SK-N-SH treated with all-trans-retinoic acid at 6 μM for 48 hours (cell line): ENCODE measurements at regions not wholly inside any gene's neighbourhood (a gene's known extent, or its start where the extent isn't known, plus 50 kb on each side); places are given as distances from the start of the nearest gene placed in this dataset.

Experiments
- ATAC-seq: fragments of 200-7000 bp; cut with Tn5 transposase; 3 replicates; pipeline ENCODE4 v1.9.1; 2020; ENCODE audit warnings: mild to moderate bottlenecking, moderate library complexity
- ARNTL ChIP-seq: fragments of 450-650 bp; formaldehyde crosslinking; IDR thresholded peaks from 2 replicates; pipeline ENCODE4 v1.5.0; 2020; ENCODE audit warnings: low read depth, mild to moderate bottlenecking, moderate library complexity, borderline replicate concordance
- BACH2 ChIP-seq: fragments of 250-450 bp; sonication (Bioruptor Pico); IDR thresholded peaks from 2 replicates; pipeline ENCODE4 v1.9.0; 2021; ENCODE audit warnings: mild to moderate bottlenecking, borderline replicate concordance
- CREB5 ChIP-seq: fragments of 250-450 bp; sonication (Bioruptor Pico); IDR thresholded peaks from 2 replicates; pipeline ENCODE4 v1.5.1; 2020; ENCODE audit warnings: low read depth, mild to moderate bottlenecking, moderate library complexity
- CSDC2 ChIP-seq: fragments of 250-450 bp; sonication (Bioruptor Pico); IDR thresholded peaks from 2 replicates; pipeline ENCODE4 v1.5.0; 2020; ENCODE audit warnings: mild to moderate bottlenecking, moderate library complexity
- CSRNP3 ChIP-seq: fragments of 250-450 bp; sonication (Bioruptor Pico); IDR thresholded peaks from 2 replicates; pipeline ENCODE4 v1.5.1; 2021; ENCODE audit warnings: mild to moderate bottlenecking, moderate library complexity
- GLIS3 ChIP-seq: fragments of 250-450 bp; sonication (Bioruptor Pico); IDR thresholded peaks from 2 replicates; pipeline ENCODE4 v1.5.0; 2020; ENCODE audit warnings: mild to moderate bottlenecking, moderate library complexity
- ISL1 ChIP-seq: fragments of 250-450 bp; sonication (Bioruptor Pico); IDR thresholded peaks from 2 replicates; pipeline ENCODE4 v2.1.2; 2022; ENCODE audit warnings: mild to moderate bottlenecking, moderate library complexity
- OSR1 ChIP-seq: fragments of 250-450 bp; sonication (Bioruptor Pico); IDR thresholded peaks from 2 replicates; pipeline ENCODE4 v1.8.0; 2022; ENCODE audit warnings: moderate library complexity, mild to moderate bottlenecking, inconsistent platforms
- PATZ1 ChIP-seq: fragments of 250-450 bp; sonication (Bioruptor Pico); IDR thresholded peaks from 2 replicates; pipeline ENCODE4 v1.8.0; 2020; ENCODE audit warnings: mild to moderate bottlenecking, moderate library complexity, borderline replicate concordance
- POU6F1 ChIP-seq: fragments of 250-450 bp; sonication (Bioruptor Pico); IDR thresholded peaks from 2 replicates; pipeline ENCODE4 v1.8.0; 2021; ENCODE audit warnings: low read depth, mild to moderate bottlenecking, moderate library complexity, borderline replicate concordance
- RARB ChIP-seq: fragments of 250-450 bp; sonication (Bioruptor Pico); IDR thresholded peaks from 2 replicates; pipeline ENCODE4 v1.8.0; 2021; ENCODE audit warnings: mild to moderate bottlenecking, moderate library complexity
- SNAI2 ChIP-seq: fragments of 250-450 bp; sonication (Bioruptor Pico); IDR thresholded peaks from 2 replicates; pipeline ENCODE4 v1.5.0; 2020; ENCODE audit warnings: mild to moderate bottlenecking, moderate library complexity
- TOX ChIP-seq: fragments of 250-450 bp; sonication (Bioruptor Pico); IDR thresholded peaks from 2 replicates; pipeline ENCODE4 v1.8.0; 2021; ENCODE audit warnings: mild to moderate bottlenecking, moderate library complexity, borderline replicate concordance
- TSHZ2 ChIP-seq: fragments of 250-450 bp; sonication (Bioruptor Pico); IDR thresholded peaks from 2 replicates; pipeline ENCODE4 v1.5.0; 2020; ENCODE audit warnings: mild to moderate bottlenecking, moderate library complexity
- ZC3H10 ChIP-seq: fragments of 250-450 bp; sonication (Bioruptor Pico); IDR thresholded peaks from 2 replicates; pipeline ENCODE4 v1.5.1; 2021; ENCODE audit warnings: mild to moderate bottlenecking, moderate library complexity
- ZFP3 ChIP-seq: fragments of 250-450 bp; sonication (Bioruptor Pico); IDR thresholded peaks from 2 replicates; pipeline ENCODE4 v1.5.0; 2020; ENCODE audit warnings: mild to moderate bottlenecking, moderate library complexity
- ZFP30 ChIP-seq: fragments of 450-650 bp; formaldehyde crosslinking; IDR thresholded peaks from 2 replicates; pipeline ENCODE4 v1.5.0; 2022; ENCODE audit warnings: mild to moderate bottlenecking, moderate library complexity
- ZNF565 ChIP-seq: fragments of 450-650 bp; formaldehyde crosslinking; conservative IDR thresholded peaks from 2 replicates; pipeline ENCODE4 v1.5.0; 2020; ENCODE audit warnings: low read depth, mild to moderate bottlenecking, moderate library complexity
- ZNF8 ChIP-seq: fragments of 450-650 bp; formaldehyde crosslinking; IDR thresholded peaks from 2 replicates; pipeline ENCODE4 v1.5.0; 2020; ENCODE audit warnings: mild to moderate bottlenecking, moderate library complexity

GRCh38 chr5:82610686-82611085 is 332.5 kb upstream of the RPS23 start:
- ATAC-seq, result no peak
- TF ChIP-seq TOX (no peak), ZFP30 (CRISPR knock-in tag) (no peak), PATZ1 (no peak), TSHZ2 (no peak), ZFP3 (no peak), ZNF8 (CRISPR knock-in tag) (no peak)

- TF ChIP-seq ZC3H10 (no peak), ZNF8 (CRISPR knock-in tag) (no peak), CSRNP3 (CRISPR knock-in tag) (no peak), SNAI2 (CRISPR knock-in tag) (no peak), ZFP30 (CRISPR knock-in tag) (no peak), ISL1 (CRISPR knock-in tag) (no peak), CREB5 (CRISPR knock-in tag) (no peak), OSR1 (CRISPR knock-in tag) (no peak), ZNF565 (CRISPR knock-in tag) (no peak), POU6F1 (no peak), ARNTL (CRISPR knock-in tag) (no peak), GLIS3 (CRISPR knock-in tag) (no peak), BACH2 (CRISPR knock-in tag) (no peak)
- no peak for ATAC-seq
Measured at GRCh38 chr5:82605441-82605973, 327.4 kb upstream of the RPS23 start.

- ATAC-seq, result no peak
- TF ChIP-seq SNAI2 (CRISPR knock-in tag) (no peak), RARB (CRISPR knock-in tag) (no peak), TOX (no peak), ZFP3 (no peak), ARNTL (CRISPR knock-in tag) (no peak), CSDC2 (CRISPR knock-in tag) (no peak)
Measured at GRCh38 chr5:82603033-82603987, 325.2 kb upstream of the RPS23 start.
